ENCODE measurements at regions not wholly inside any gene's neighbourhood (a gene's known extent, or its start where the extent isn't known, plus 50 kb on each side); places are given as distances from the start of the nearest gene placed in this dataset.

- Histone ChIP-seq H3K9me3 (no peaks in the 10 kb centered on the region), H3K36me3 (no peaks in the 10 kb centered on the region), H3K4me1 (peaks cover 0 to 6% (median 2%) of the 10 kb centered on the region in 4 donors), H3K4me3 (no peak overlapping the region), H3K27ac (no peak overlapping the region), H3K27me3 (no peaks in the 10 kb centered on the region)
- in situ Hi-C loops (cut with MboI; ENCODE audit: low pct_ligation_motif_present in 1 of 4, low pct_unique_long_range_greater_than_20kb in 1 of 4, low sequenced_read_pairs in 3 of 4): no loop called here
- TF ChIP-seq POLR2A (IDR thresholded peaks at IDR 0.05): no peak
- no peak for TF ChIP-seq EP300 (IDR thresholded peaks at IDR 0.05; ENCODE audit: low read depth)
- no peak for TF ChIP-seq POLR2AphosphoS5 (IDR thresholded peaks at IDR 0.05)
- TF ChIP-seq CTCF (IDR thresholded peaks at IDR 0.05): no peak
- intact Hi-C loops (cut with DNase I; ENCODE audit: low total_unique reads): no loop called here
- 67 to 71% methylated on average over 1 to 2 of the region's 2 CpGs for WGBS, 2 donors (ENCODE audit: low coverage in 1 of 2)
- DNase-seq: no peak
These were observed 96.0 kb downstream of the GPR85 start for GRCh38 chr7:112990624-112991023.

GRCh38 chr7:112989531-112989930 lies 97.1 kb downstream of the GPR85 start:
- no peak for DNase-seq
- Histone ChIP-seq H3K27ac (no peak overlapping the region), H3K4me3 (no peak overlapping the region), H3K27me3 (no peaks in the 10 kb centered on the region), H3K4me1 (peaks cover 0 to 6% (median 2%) of the 10 kb centered on the region in 4 donors), H3K36me3 (no peaks in the 10 kb centered on the region), H3K9me3 (no peaks in the 10 kb centered on the region)
- intact Hi-C loops (cut with DNase I; ENCODE audit: low total_unique reads) (no loop called here), in situ Hi-C loops (cut with MboI; ENCODE audit: low pct_ligation_motif_present in 1 of 4, low pct_unique_long_range_greater_than_20kb in 1 of 4, low sequenced_read_pairs in 3 of 4) (no loop called here)
- TF ChIP-seq POLR2AphosphoS5 (IDR thresholded peaks at IDR 0.05) (no peak), POLR2A (IDR thresholded peaks at IDR 0.05) (no peak), CTCF (IDR thresholded peaks at IDR 0.05) (no peak)

GRCh38 chr7:112987171-112987570 lies 99.5 kb downstream of the GPR85 start:
- Histone ChIP-seq H3K4me1 (peaks cover 0 to 6% (median 2%) of the 10 kb centered on the region in 4 donors), H3K36me3 (no peaks in the 10 kb centered on the region), H3K9me3 (no peaks in the 10 kb centered on the region), H3K4me3 (no peak overlapping the region), H3K27ac (no peak overlapping the region), H3K27me3 (no peaks in the 10 kb centered on the region)
- WGBS, 2 donors (ENCODE audit: low coverage in 1 of 2): 57 to 94% methylated on average over 1 of the region's 1 CpG
- no peak for DNase-seq
- intact Hi-C loops (cut with DNase I; ENCODE audit: low total_unique reads) (no loop called here), in situ Hi-C loops (cut with MboI; ENCODE audit: low pct_ligation_motif_present in 1 of 4, low pct_unique_long_range_greater_than_20kb in 1 of 4, low sequenced_read_pairs in 3 of 4) (no loop called here)
- no peak for TF ChIP-seq POLR2A (IDR thresholded peaks at IDR 0.05)
- no peak for TF ChIP-seq POLR2AphosphoS5 (IDR thresholded peaks at IDR 0.05)
- TF ChIP-seq CTCF (IDR thresholded peaks at IDR 0.05): no peak
- TF ChIP-seq EP300 (IDR thresholded peaks at IDR 0.05; ENCODE audit: low read depth): no peak

- in situ Hi-C loops (cut with MboI; ENCODE audit: low pct_ligation_motif_present in 1 of 4, low pct_unique_long_range_greater_than_20kb in 1 of 4, low sequenced_read_pairs in 3 of 4) (no loop called here), intact Hi-C loops (cut with DNase I; ENCODE audit: low total_unique reads) (no loop called here)
- Histone ChIP-seq H3K36me3 (no peaks in the 10 kb centered on the region), H3K4me3 (no peak overlapping the region), H3K27me3 (no peaks in the 10 kb centered on the region), H3K27ac (peak overlapping the region in 3 of 4 donors; percentile 24 to 37 (median 32)), H3K4me1 (peaks cover 0 to 6% (median 2%) of the 10 kb centered on the region in 4 donors), H3K9me3 (no peaks in the 10 kb centered on the region)
- DNase-seq: no peak
- no peak for TF ChIP-seq POLR2AphosphoS5 (IDR thresholded peaks at IDR 0.05)
- no peak for TF ChIP-seq CTCF (IDR thresholded peaks at IDR 0.05)
- TF ChIP-seq POLR2A (IDR thresholded peaks at IDR 0.05): no peak
- no peak for TF ChIP-seq EP300 (IDR thresholded peaks at IDR 0.05; ENCODE audit: low read depth)
- 40 to 44% methylated on average over 3 of the region's 3 CpGs for WGBS, 2 donors (ENCODE audit: low coverage in 1 of 2)
These were observed 100.2 kb downstream of the GPR85 start for GRCh38 chr7:112986256-112987031.
